ENCODE measurements at regions not wholly inside any gene's neighbourhood (a gene's known extent, or its start where the extent isn't known, plus 50 kb on each side); places are given as distances from the start of the nearest gene placed in this dataset.

GRCh38 chr5:32842813-32843530, 131.9 kb downstream of the NPR3 start:
- Histone ChIP-seq H3K27me3 (no peaks in the 10 kb centered on the region), H3K4me3 (no peak overlapping the region), H3K27ac (replicated peaks in 1 of 4) (no peak overlapping the region), H3K36me3 (no peaks in the 10 kb centered on the region), H3K9me3 (no peaks in the 10 kb centered on the region), H3K4me1 (no peaks in the 10 kb centered on the region)
- 58% methylated on average over 8 of the region's 8 CpGs for WGBS
- DNase-seq (ENCODE audit: extremely low spot score): no peak
- intact Hi-C loops (cut with DNase I): no loop called here
- TF ChIP-seq EP300 (IDR thresholded peaks at IDR 0.05) (no peak), POLR2AphosphoS5 (IDR thresholded peaks at IDR 0.05) (no peak)

GRCh38 chr5:32843531-32843895, 132.4 kb downstream of the NPR3 start:
- Histone ChIP-seq H3K27me3 (no peaks in the 10 kb centered on the region), H3K4me3 (no peak overlapping the region), H3K4me1 (no peaks in the 10 kb centered on the region), H3K9me3 (no peaks in the 10 kb centered on the region), H3K36me3 (no peaks in the 10 kb centered on the region), H3K27ac (replicated peaks in 1 of 4) (no peak overlapping the region)
- 74% methylated on average over 3 of the region's 3 CpGs for WGBS
- intact Hi-C loops (cut with DNase I): no loop called here
- no peak for DNase-seq (ENCODE audit: extremely low spot score)
- TF ChIP-seq POLR2AphosphoS5 (IDR thresholded peaks at IDR 0.05) (no peak), POLR2A (IDR thresholded peaks at IDR 0.05; ENCODE audit: low read depth) (no peak), EP300 (IDR thresholded peaks at IDR 0.05) (no peak)
- TF ChIP-seq, protein P1, sequence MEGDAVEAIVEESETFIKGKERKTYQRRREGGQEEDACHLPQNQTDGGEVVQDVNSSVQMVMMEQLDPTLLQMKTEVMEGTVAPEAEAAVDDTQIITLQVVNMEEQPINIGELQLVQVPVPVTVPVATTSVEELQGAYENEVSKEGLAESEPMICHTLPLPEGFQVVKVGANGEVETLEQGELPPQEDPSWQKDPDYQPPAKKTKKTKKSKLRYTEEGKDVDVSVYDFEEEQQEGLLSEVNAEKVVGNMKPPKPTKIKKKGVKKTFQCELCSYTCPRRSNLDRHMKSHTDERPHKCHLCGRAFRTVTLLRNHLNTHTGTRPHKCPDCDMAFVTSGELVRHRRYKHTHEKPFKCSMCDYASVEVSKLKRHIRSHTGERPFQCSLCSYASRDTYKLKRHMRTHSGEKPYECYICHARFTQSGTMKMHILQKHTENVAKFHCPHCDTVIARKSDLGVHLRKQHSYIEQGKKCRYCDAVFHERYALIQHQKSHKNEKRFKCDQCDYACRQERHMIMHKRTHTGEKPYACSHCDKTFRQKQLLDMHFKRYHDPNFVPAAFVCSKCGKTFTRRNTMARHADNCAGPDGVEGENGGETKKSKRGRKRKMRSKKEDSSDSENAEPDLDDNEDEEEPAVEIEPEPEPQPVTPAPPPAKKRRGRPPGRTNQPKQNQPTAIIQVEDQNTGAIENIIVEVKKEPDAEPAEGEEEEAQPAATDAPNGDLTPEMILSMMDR (IDR thresholded peaks at IDR 0.05): no peak

- intact Hi-C loops (cut with DNase I): no loop called here
- no peak overlapping the region for H3K27ac ChIP-seq (replicated peaks in 1 of 4)
- TF ChIP-seq POLR2A (IDR thresholded peaks at IDR 0.05; ENCODE audit: low read depth): no peak
- TF ChIP-seq, protein P1 (IDR thresholded peaks at IDR 0.05): no peak
- no peak for TF ChIP-seq EP300 (IDR thresholded peaks at IDR 0.05)
Measured at GRCh38 chr5:32845171-32845570, 134.1 kb downstream of the NPR3 start.

GRCh38 chr5:32848120-32848519, 137.0 kb downstream of the NPR3 start:
- intact Hi-C loops (cut with DNase I): no loop called here
- Histone ChIP-seq H3K27me3 (no peaks in the 10 kb centered on the region), H3K27ac (replicated peaks in 1 of 4) (no peak overlapping the region), H3K36me3 (no peaks in the 10 kb centered on the region), H3K4me1 (no peaks in the 10 kb centered on the region), H3K4me3 (no peak overlapping the region), H3K9me3 (no peaks in the 10 kb centered on the region)
- TF ChIP-seq POLR2A (IDR thresholded peaks at IDR 0.05; ENCODE audit: low read depth) (no peak), EP300 (IDR thresholded peaks at IDR 0.05) (no peak), POLR2AphosphoS5 (IDR thresholded peaks at IDR 0.05) (no peak)
- TF ChIP-seq, protein P1 (IDR thresholded peaks at IDR 0.05): no peak
- no peak for DNase-seq (ENCODE audit: extremely low spot score)

More at GRCh38 chr5:32845171-32845570, 134.1 kb downstream of the NPR3 start:
- no peaks in the 10 kb centered on the region for H3K4me1 ChIP-seq
- H3K9me3 ChIP-seq: no peaks in the 10 kb centered on the region
- H3K36me3 ChIP-seq: no peaks in the 10 kb centered on the region
- no peaks in the 10 kb centered on the region for H3K27me3 ChIP-seq
- 56% methylated on average over 3 of the region's 3 CpGs for WGBS
- no peak for DNase-seq (ENCODE audit: extremely low spot score)
- H3K4me3 ChIP-seq: no peak overlapping the region

GRCh38 chr5:32848681-32849080, 137.6 kb downstream of the NPR3 start:
- H3K4me1 ChIP-seq: no peaks in the 10 kb centered on the region
- intact Hi-C loops (cut with DNase I): no loop called here

More at GRCh38 chr5:32848681-32849080, 137.6 kb downstream of the NPR3 start:
- TF ChIP-seq EP300 (IDR thresholded peaks at IDR 0.05): no peak
- TF ChIP-seq, protein P1 (IDR thresholded peaks at IDR 0.05): no peak
- no peak for TF ChIP-seq POLR2A (IDR thresholded peaks at IDR 0.05; ENCODE audit: low read depth)
- no peak for TF ChIP-seq POLR2AphosphoS5 (IDR thresholded peaks at IDR 0.05)
- H3K27me3 ChIP-seq: no peaks in the 10 kb centered on the region
- no peak overlapping the region for H3K27ac ChIP-seq (replicated peaks in 1 of 4)
- no peak for DNase-seq (ENCODE audit: extremely low spot score)
- no peak overlapping the region for H3K4me3 ChIP-seq
- 64% methylated on average over 3 of the region's 3 CpGs for WGBS
- H3K9me3 ChIP-seq: no peaks in the 10 kb centered on the region
- no peaks in the 10 kb centered on the region for H3K36me3 ChIP-seq

Measured in esophagus muscularis mucosa (tissue), 4 donors.